Medulla oblongata (tissue), 1 donor: ENCODE measurements at regions not wholly inside any gene's neighbourhood (a gene's known extent, or its start where the extent isn't known, plus 50 kb on each side); places are given as distances from the start of the nearest gene placed in this dataset.

Experiments used
- DNase-seq: peaks from one replicate; pipeline ENCODE4 v3.0.0-alpha.2; 2015; ENCODE audit errors: extremely low spot score

- peak; percentile 14 for DNase-seq
Measured at GRCh38 chr1:55337801-55338447, 122.8 kb upstream of the USP24 start.

DNA sequence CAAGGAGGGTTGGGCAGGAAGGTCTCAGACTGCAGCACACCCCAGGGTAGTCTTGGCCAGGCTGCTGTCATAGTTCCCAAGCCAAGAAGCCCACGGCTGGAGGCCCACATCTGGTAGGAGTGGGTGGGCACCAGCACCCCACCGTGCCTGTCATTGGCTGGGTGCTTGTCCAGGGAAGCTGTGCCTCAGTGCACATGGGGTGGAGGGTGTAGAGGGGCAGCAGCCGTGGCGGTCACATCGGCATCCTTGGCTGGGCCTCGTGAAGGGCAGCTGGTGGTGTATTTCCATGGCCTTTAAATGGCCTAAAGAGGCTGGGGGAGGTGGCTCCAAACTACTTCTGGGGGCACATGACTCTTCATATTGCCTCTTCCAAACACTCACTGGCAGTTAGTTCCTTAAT, 119.6 kb upstream of the USP24 start:
- DNase-seq: no peak

GRCh38 chr1:55334160-55334559, 119.0 kb upstream of the USP24 start:
- DNase-seq: no peak

GRCh38 chr1:55333461-55333860, 118.3 kb upstream of the USP24 start:
- DNase-seq: no peak

DNA sequence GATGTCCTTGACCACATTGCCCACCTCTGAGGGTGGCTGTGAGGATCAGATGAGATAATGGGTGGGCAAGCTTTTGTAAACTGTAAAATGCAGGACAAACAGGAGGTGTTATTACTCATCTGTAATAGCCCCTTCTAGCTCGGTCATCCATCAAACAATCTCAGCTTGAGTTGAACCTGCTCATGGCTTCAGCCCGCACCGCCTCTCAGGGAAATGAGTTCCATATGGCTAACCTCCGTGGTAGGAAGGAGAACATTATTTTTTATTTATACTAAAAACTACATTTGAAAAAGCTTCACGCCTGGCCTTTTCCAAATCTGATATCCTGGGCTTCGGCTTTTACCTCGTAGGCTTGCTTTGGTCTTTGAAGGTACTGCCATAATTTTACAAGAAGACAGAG, 116.2 kb upstream of the USP24 start:
- no peak for DNase-seq

DNA sequence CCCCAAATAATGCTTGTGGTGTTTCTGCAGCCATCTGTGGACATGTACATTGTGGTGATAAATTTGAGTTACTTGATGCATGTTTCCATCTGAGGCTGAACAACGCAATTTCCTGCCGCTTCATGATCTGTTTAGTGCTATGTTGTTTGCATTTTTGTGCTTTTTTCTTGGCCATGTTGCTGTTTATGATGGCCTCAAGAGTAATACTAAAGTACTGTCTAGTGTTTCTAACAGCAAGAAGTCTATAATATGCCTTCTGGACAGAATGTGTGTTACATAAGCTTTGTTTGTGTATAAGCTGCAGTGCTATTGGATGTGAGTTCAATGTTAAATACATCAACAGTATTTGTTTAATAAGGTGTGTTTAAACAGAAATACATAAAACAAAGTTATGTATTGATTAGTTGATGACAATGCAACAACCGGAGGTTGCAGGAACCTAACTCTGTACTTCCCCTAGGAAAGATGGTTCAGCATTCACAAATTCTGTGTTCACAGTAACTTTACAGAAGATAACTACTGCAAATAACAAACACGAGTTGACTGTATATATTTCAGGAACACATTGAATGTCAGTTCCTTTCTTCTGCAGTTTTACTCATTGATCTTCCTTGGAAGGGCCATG, 114.8 kb upstream of the USP24 start:
- no peak for DNase-seq

DNA sequence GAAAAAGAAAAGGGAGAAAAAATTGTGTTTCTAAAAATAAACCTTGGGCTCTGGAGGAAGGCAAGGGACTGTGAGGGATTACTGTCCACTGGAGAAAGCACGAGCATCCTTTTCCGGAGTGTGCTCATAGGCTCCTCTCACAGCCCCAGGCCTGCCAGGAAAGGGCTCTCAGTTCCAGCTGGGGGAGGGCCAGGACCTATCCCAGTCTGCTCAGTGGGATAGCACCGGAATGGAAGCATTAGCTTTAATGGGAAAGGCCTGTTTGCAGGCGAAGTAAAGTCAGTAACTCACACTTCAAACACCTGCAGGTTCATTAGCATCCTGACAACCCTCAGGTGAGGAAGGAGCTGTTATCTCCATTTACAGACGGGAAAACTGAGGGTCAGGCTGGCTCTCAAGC, 113.9 kb upstream of the USP24 start:
- DNase-seq: no peak

GRCh38 chr1:55326496-55327243, 111.5 kb upstream of the USP24 start:
- DNase-seq: no peak

- DNase-seq: no peak
Measured at GRCh38 chr1:55323760-55324159, 108.6 kb upstream of the USP24 start.

- DNase-seq: no peak
Measured at GRCh38 chr1:55322842-55323241, 107.7 kb upstream of the USP24 start.

GRCh38 chr1:55321942-55322341, 106.8 kb upstream of the USP24 start:
- DNase-seq: no peak

GRCh38 chr1:55320891-55321290, 105.7 kb upstream of the USP24 start:
- no peak for DNase-seq

GRCh38 chr1:55318116-55318817, 103.1 kb upstream of the USP24 start:
- DNase-seq: peak; percentile 54

DNA sequence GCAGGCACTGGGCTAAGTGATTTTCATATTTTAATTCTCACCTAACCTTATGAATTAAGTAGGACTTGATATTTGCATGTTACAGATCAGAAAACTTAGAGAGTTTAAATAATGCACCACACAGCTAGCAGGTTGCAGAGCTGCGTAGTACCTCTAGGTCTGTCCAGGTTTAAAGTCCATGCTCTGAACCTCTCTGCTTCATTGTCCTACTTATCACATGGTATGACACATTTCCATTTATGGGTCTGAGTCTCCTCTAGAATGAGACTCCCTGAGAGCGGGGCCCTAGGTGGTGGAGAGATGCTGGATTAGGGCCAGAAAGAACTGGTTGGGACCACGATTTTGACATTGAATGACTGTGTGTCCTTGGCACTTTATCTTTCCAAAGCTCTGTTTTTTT, 102.5 kb upstream of the USP24 start:
- DNase-seq: no peak

- no peak for DNase-seq
Measured at GRCh38 chr1:55316947-55317662, 101.9 kb upstream of the USP24 start.

GRCh38 chr1:55316502-55316901, 101.3 kb upstream of the USP24 start:
- peak; percentile 17 for DNase-seq

- no peak for DNase-seq
Measured at GRCh38 chr1:55315552-55315951, 100.4 kb upstream of the USP24 start.

DNA sequence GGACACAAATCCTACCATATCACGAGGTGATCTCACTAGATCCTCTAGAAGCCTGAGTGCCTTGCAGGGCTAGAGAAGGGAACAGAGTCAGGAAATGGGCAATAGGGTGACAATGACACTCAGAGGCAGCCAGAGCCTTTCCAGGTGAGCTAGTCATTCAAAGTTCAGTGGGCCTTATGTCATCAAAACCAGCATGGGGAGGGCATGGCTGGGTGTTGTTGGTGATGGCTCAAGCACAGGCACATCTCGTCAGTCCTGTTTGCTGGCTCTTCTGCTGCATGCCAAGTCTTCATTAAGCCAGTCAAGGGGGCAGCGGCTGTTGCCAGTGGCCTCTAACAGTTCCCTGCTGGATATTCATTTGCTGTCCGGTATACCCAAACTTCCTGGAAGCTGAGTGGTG, 99.6 kb upstream of the USP24 start:
- DNase-seq: no peak

- no peak for DNase-seq
Measured at GRCh38 chr1:55313903-55314302, 98.7 kb upstream of the USP24 start.

DNA sequence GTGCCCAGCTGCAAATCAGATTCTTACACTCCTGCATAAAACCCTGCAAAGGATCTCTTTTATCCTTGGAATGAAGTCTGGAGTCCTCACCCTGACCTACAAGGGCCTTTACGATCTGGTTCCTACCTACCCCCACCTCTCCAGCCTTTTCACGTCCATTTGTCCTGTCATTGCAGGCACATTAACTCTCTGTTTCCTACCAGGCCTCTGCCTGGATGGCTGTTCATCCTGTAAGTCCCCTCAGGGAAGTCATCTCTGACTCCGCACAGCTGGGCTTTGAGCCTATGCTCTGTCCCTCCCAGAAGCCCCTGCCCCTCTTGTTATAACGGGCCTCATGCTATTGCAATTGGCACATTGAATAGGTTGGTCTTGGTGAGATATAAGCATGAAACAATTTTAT, 96.8 kb upstream of the USP24 start:
- DNase-seq: no peak

GRCh38 chr1:55311057-55311641, 96.0 kb upstream of the USP24 start:
- DNase-seq: no peak
